Adipocyte (in vitro differentiated cells): ENCODE measurements at regions not wholly inside any gene's neighbourhood (a gene's known extent, or its start where the extent isn't known, plus 50 kb on each side); places are given as distances from the start of the nearest gene placed in this dataset.
"Not testable (repeated sequence)": the region's sequence is repeated elsewhere in the genome, so short reads cannot be mapped to it uniquely, and the experiment has no call there.

ENCODE experiments used
- DNase-seq: peaks from one replicate; pipeline ENCODE4 v3.0.0-alpha.2; 2015; ENCODE audit warnings: low read depth
- H3K27me3 ChIP-seq: replicated peaks from 2 replicates; pipeline ENCODE4 v1.7.0; 2013; ENCODE audit warnings: mild to moderate bottlenecking, low read length, moderate library complexity; ENCODE audit not compliant: control insufficient read depth, insufficient read depth
- H3K36me3 ChIP-seq: 2 replicates; pipeline ENCODE4 v1.7.0; 2013; ENCODE audit warnings: low read length, mild to moderate bottlenecking, moderate library complexity; ENCODE audit not compliant: control insufficient read depth, insufficient read depth, severe bottlenecking
- H3K4me1 ChIP-seq: 2 replicates; pipeline ENCODE4 v1.7.0; 2013; ENCODE audit warnings: mild to moderate bottlenecking, low read length, moderate library complexity; ENCODE audit not compliant: control insufficient read depth, insufficient read depth
- H3K4me3 ChIP-seq: 2 replicates; pipeline ENCODE4 v1.7.0; 2013; ENCODE audit warnings: mild to moderate bottlenecking, low read length, moderate library complexity
- H3K9ac ChIP-seq: 2 replicates; pipeline ENCODE4 v1.7.0; 2013; ENCODE audit warnings: mild to moderate bottlenecking, low read length, moderate library complexity
- H3K9me3 ChIP-seq: 2 replicates; pipeline ENCODE4 v1.7.0; 2013; ENCODE audit warnings: mild to moderate bottlenecking, low read length, moderate library complexity; ENCODE audit not compliant: control insufficient read depth

DNA sequence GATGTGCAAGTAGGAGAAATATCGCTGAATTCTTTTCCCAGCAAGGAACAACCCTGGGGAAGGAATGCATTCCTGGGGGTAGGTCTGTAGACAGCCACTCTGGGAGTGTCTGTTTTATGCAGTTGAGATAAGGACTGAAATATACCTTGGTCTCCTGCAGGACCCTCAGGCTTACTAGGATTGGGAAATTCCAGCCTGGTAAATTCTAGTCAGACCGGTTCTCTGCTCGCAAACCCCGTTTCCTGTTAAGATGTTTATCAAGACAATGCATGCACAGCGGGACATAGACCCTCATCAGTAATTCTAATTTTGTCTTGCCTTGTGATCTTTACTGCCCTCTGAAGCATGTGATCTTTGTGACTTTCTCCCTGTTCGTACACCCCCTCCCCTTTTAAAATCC is 839.0 kb downstream of the REEP3 start:
- not testable (repeated sequence) for H3K9ac ChIP-seq, H3K9me3 ChIP-seq, H3K4me1 ChIP-seq, H3K36me3 ChIP-seq, DNase-seq, H3K27me3 ChIP-seq, H3K4me3 ChIP-seq

DNA sequence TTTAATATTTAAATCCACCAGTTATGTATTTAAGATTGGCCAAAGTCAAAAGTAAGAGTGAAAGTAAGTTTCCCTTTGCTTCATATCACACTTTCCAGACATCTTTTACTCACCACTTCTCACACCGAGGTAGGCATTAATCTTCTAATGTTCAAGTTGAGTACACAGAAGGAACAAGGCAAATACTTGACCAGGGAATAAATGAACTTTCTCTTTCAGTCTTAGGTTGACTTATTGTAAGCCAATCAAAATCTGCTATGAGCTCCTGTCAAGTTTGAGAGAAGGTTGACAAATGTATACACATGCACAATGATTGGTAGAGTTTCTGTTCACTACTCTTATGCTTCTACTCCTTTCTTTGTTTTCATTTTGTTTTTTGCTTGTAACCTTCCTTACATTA is 842.5 kb downstream of the REEP3 start:
- peaks cover 4% of the 10 kb centered on the region for H3K9me3 ChIP-seq
- no peaks in the 10 kb centered on the region for H3K36me3 ChIP-seq
- H3K27me3 ChIP-seq, result no peaks in the 10 kb centered on the region
- H3K4me1 ChIP-seq, result no peaks in the 10 kb centered on the region
- no peak for DNase-seq
- no peak overlapping the region for H3K9ac ChIP-seq
- H3K4me3 ChIP-seq, result no peak overlapping the region

DNA sequence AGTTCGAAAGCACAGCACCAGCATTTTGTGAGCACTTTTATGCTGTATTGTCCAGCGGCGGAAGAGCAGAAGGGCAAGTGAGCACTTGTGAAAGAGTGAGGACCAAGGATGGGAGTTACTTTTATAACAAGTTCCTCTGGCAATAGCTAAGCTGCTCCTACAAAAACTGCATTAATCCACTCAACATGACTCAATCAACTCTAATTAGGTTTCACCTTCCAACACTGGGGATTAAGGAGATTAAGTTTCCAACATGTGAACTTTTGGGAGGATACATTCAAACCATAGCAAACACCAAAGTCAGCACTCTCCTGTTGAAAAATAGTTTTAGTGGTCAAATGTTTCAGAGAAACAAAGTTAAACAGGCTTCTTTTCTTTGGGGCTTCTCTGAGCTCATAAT is 844.5 kb downstream of the REEP3 start:
- H3K9me3 ChIP-seq, result no peaks in the 10 kb centered on the region
- H3K9ac ChIP-seq, result no peak overlapping the region
- H3K4me3 ChIP-seq, result no peak overlapping the region
- no peaks in the 10 kb centered on the region for H3K4me1 ChIP-seq
- H3K27me3 ChIP-seq, result no peaks in the 10 kb centered on the region
- no peaks in the 10 kb centered on the region for H3K36me3 ChIP-seq
- DNase-seq, result no peak

GRCh38 chr10:64368298-64368697 is 847.1 kb downstream of the REEP3 start:
- H3K9ac ChIP-seq, result no peak overlapping the region
- no peaks in the 10 kb centered on the region for H3K9me3 ChIP-seq
- H3K27me3 ChIP-seq, result no peaks in the 10 kb centered on the region
- H3K36me3 ChIP-seq, result no peaks in the 10 kb centered on the region
- no peak overlapping the region for H3K4me3 ChIP-seq
- no peaks in the 10 kb centered on the region for H3K4me1 ChIP-seq
- DNase-seq, result no peak

GRCh38 chr10:64369885-64370773 is 848.9 kb downstream of the REEP3 start:
- Histone ChIP-seq H3K9me3 (no peaks in the 10 kb centered on the region), H3K27me3 (no peaks in the 10 kb centered on the region), H3K4me3 (no peak overlapping the region), H3K36me3 (no peaks in the 10 kb centered on the region), H3K9ac (no peak overlapping the region), H3K4me1 (peaks cover 9% of the 10 kb centered on the region)
- no peak for DNase-seq

- Histone ChIP-seq H3K9ac (no peak overlapping the region), H3K4me1 (peaks cover 12% of the 10 kb centered on the region), H3K36me3 (no peaks in the 10 kb centered on the region), H3K4me3 (no peak overlapping the region), H3K9me3 (no peaks in the 10 kb centered on the region), H3K27me3 (peaks cover 5% of the 10 kb centered on the region)
- no peak for DNase-seq
Observed at GRCh38 chr10:64374346-64374745, 853.1 kb downstream of the REEP3 start.

DNA sequence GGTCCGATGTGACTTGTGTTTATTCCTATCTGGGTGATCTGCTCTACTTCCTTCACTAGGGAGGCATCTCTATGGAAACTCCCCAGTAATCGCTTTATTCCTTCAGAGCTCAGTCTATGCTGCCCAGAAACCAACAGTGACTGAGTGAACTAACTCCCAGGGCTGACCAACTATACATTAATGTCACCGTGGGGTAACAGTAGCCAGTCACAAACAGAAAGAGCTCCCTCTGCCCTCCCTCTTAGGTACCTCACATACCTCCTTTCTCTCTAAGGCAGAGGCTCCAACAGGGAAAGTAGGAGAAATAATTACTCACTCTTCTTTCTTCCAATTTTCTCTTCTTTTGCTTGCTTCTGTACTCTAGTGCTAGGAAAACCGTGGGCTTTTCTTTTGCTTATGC is 855.0 kb downstream of the REEP3 start:
- no peaks in the 10 kb centered on the region for H3K9me3 ChIP-seq
- peaks cover 5% of the 10 kb centered on the region for H3K27me3 ChIP-seq
- no peak overlapping the region for H3K9ac ChIP-seq
- H3K4me1 ChIP-seq, result peaks cover 12% of the 10 kb centered on the region
- no peak overlapping the region for H3K4me3 ChIP-seq
- DNase-seq, result no peak
- H3K36me3 ChIP-seq, result no peaks in the 10 kb centered on the region

GRCh38 chr10:64379898-64380297 is 858.7 kb downstream of the REEP3 start:
- Histone ChIP-seq H3K9me3 (peaks cover 3% of the 10 kb centered on the region), H3K4me1 (peaks cover 6% of the 10 kb centered on the region), H3K36me3 (no peaks in the 10 kb centered on the region), H3K27me3 (peaks cover 5% of the 10 kb centered on the region), H3K4me3 (no peak overlapping the region), H3K9ac (no peak overlapping the region)
- no peak for DNase-seq

DNA sequence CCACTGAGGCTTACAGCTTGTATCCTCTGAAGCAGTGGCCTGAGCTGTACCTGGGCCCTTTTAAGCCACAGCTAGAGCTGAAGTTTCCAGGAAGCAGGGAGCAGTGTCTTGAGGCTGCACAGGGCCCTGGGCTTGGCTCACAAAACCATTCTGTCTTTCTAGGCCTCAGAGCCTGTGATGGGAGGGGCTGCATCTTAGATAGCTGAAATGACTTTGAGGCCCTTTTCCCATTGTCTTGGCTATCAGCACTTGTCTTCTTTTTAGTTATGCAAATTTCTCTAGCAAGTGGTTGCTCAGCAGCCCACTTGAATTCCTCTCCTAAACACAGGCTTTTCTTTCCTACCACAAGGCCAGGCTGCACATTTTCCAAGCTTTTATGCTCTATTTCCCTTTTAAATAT is 864.2 kb downstream of the REEP3 start:
- no peak for DNase-seq
- Histone ChIP-seq H3K9me3 (peaks cover 6% of the 10 kb centered on the region), H3K36me3 (no peaks in the 10 kb centered on the region), H3K9ac (no peak overlapping the region), H3K4me1 (no peaks in the 10 kb centered on the region), H3K27me3 (no peaks in the 10 kb centered on the region), H3K4me3 (no peak overlapping the region)

DNA sequence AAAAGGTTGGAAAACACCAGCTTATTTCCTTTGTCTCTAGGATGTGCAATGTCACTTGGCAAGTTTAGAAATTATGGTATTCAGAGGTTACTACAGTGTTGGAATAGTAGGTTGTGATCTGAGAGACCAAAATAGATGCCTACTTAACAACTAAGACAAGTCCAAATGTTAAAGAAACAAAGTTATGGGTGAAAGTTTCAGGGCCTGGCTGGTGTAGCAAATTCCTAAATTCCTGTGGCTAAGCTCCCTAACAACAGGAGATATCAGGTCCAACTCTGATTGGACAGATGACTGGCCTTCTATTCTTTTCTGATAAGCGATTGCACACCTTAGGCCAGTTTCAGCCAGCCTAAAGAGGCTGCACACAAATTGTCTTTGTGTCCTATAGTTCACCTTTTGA is 873.5 kb downstream of the REEP3 start:
- Histone ChIP-seq H3K36me3 (no peaks in the 10 kb centered on the region), H3K9ac (peak overlapping the region; percentile 36), H3K27me3 (no peaks in the 10 kb centered on the region), H3K4me3 (peak overlapping the region; percentile 46), H3K9me3 (no peaks in the 10 kb centered on the region), H3K4me1 (peaks cover 31% of the 10 kb centered on the region)
- peak; percentile 48 for DNase-seq

DNA sequence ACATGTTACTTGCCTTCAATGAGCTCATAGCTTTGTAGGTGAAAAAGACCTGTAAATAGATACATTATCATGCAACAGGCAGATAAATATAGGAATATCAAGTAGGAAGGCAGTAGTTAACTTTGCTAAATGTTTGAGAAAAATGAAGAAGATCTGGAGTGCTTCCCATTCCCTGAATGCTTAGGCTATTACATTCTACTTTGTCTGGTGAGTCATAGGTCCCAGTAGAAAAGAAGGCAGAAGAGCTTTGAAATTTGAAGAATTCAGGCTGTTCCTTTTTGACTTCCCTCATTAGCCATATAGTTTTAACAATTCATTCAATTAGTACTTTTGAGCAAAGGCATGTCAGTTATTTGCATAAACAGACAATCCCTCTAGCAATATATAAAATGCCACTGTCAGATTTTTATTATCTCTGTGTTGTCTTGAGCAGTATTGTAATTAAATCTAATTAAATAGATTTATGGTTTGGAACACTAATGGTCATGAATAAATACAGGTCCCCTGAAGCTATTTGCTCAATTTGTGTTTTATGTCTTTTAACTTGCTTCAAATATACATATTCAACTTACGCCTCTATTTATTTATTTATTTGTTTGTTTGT is 875.0 kb downstream of the REEP3 start:
- H3K9ac ChIP-seq, result peak overlapping the region; percentile 36
- H3K4me3 ChIP-seq, result peak overlapping the region; percentile 53
- no peaks in the 10 kb centered on the region for H3K36me3 ChIP-seq
- peak; percentile 74 for DNase-seq
- no peaks in the 10 kb centered on the region for H3K27me3 ChIP-seq
- H3K9me3 ChIP-seq, result no peaks in the 10 kb centered on the region
- H3K4me1 ChIP-seq, result peaks cover 31% of the 10 kb centered on the region
